GM18951 (cell line): ENCODE measurements at regions not wholly inside any gene's neighbourhood (a gene's known extent, or its start where the extent isn't known, plus 50 kb on each side); places are given as distances from the start of the nearest gene placed in this dataset.

ENCODE experiments used
- POLR2A ChIP-seq: IDR thresholded peaks from 4 replicates; pipeline ENCODE4 v1.6.1; 2011; ENCODE audit warnings: mild to moderate bottlenecking; ENCODE audit not compliant: insufficient read length, insufficient read depth; ENCODE audit errors: extremely low read depth
- in situ Hi-C: fragments of 300-500 bp; cut with MboI; formaldehyde crosslinking; loops from one replicate; pipeline ENCODE4 v1.12.0; 2022; ENCODE audit warnings: low sequenced_read_pairs, mixed read lengths, inconsistent platforms; ENCODE audit not compliant: unreplicated experiment

DNA sequence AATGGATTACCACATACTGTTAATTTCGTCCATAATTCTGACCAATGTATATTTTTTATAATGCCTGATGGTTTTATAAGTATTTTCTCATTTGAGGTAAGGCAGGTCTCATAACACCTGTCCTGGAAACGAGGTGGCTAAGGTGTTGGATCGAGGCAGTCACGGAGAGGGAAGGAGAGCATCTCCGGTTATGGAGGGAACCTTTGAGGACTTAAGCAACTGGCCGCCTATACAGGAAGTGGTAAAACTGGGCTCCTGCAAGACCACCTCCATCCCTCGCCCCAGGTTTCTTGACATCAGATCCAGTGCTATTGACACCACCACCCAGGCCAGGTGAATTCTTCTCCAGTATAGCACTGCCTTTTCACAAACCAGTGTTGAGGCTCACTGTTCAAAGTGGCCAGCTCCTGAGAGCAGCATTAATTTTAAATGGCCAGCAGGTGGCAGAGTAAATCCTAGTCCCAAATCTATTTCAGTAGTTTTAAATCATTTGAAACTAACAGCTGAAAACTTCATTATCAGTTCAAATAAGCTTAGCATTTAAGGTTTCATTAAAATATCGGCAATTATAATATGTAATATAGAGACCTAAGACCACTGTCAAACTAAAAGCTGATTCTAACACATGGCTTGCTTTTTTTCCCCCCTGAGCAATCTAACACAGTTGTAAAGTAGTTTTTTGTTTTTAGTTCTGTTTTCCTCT lies 100.8 kb downstream of the PPM1A start:
- TF ChIP-seq POLR2A, result no peak
- in situ Hi-C loops, result loop anchor here (10.0 kb wide), 1 partner anchor 205 kb away; no protein-coding TSS in a partner anchor

DNA sequence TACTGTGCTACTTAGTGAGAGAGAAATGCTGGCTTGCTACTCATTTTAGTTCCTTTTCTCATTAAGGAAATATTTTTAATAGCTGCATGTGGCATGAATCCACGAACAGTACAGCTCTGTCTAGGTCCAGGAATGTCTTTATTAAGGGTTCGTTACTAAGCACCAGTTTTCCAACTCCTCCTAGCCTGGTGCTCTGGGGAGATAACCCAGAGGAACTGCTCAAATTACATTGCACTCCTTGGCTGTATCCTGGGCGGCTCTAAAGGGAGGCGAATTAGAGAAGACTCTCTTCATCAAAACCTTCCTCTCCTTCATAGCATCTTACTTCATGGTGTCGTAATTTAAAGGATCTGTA lies 101.3 kb downstream of the PPM1A start:
- no peak for TF ChIP-seq POLR2A
- in situ Hi-C loops, result loop anchor here (10.0 kb wide), 1 partner anchor 204 kb away; no protein-coding TSS in a partner anchor

DNA sequence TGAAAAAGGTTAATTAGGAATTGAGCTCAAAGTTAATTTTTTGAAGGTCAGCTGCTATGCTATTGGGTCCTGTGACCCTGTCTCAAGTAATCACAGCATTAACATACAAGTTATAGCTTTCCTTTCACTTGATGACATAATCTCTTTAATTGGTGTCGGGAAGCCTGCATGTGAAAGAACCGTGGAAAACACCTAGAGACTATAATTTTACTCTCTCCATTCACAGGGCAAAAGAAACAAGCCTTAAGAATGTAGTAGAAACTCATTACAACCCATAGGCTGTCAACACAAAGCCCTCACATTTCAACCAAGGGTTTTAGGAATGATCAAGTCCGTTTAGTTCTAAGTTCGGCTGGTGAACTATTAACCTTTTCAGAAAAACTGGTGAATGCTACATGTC lies 104.4 kb downstream of the PPM1A start:
- in situ Hi-C loops, result loop anchor here (10.0 kb wide), 1 partner anchor 201 kb away; no protein-coding TSS in a partner anchor
- TF ChIP-seq POLR2A, result no peak

DNA sequence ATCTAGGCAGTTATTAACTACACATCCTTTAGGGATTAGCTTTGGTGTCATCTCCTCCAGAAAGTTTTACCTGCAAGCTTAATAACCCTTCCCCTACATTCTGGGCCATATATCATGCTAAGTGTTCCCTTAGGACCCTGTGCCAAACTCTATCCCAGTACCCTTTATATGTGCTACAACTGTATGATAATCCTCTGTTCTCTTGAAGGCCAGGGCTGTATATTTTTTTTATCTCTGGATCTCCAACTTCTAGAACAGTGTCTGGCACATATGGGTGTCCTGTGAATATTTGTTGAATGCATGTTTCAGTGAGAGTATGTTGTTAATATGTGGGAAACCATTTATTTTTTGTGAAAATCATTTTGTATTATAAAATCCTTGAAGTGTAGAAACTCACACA lies 106.7 kb downstream of the PPM1A start:
- in situ Hi-C loops, result loop anchor here (10.0 kb wide), 1 partner anchor 199 kb away; no protein-coding TSS in a partner anchor
- TF ChIP-seq POLR2A, result no peak

DNA sequence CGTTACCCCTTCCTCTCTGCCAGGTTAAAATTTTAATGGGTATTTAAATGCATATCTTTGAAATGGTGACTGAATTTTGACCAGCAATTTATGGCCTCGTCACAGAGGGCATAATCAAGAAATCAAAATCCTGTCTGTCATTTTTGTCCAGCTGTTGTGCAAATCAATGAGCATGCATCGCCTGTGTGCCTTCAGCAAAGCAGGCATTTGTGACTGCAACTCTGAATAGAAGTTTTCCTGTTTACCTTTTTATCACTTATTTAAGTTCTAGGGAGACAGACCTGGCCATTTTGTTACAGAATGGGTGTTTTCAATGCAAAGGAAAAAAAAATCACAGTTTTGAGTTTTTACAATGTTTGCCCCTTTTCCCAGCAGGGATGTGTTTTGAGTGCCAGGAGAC lies 107.4 kb downstream of the PPM1A start:
- TF ChIP-seq POLR2A, result no peak
- in situ Hi-C loops, result loop anchor here (10.0 kb wide), 1 partner anchor 198 kb away; no protein-coding TSS in a partner anchor

DNA sequence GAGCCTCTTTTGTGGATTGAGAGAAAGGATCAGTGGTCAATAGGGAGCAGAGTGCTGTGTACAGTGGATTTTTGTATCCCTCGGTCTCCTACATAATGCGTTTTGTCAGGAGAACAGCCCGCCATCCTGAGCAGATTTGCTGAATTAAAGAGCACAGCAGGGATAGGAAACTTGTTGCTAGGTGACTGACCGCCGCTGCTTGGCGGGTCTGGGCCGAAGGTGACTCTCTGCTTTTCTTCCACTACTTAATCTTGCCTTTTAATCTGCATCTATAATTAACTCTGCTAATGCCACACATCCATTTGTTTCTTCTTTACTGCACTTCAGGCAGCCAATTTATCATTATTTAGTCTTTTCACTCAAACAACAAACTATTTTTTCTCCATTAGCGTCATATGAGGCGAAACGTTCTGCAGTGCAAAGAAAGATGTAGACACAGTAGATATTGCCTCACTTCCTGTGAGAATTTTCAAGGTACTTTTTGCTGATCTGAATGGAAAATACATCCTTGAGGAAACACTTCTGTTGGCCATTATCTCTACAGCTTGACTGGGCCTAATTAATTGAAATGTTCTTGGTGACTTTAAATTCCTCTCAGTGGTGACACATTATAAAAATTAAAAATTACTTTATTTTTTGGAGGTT lies 108.0 kb downstream of the PPM1A start:
- in situ Hi-C loops, result loop anchor here (10.0 kb wide), 1 partner anchor 198 kb away; no protein-coding TSS in a partner anchor
- TF ChIP-seq POLR2A, result no peak

DNA sequence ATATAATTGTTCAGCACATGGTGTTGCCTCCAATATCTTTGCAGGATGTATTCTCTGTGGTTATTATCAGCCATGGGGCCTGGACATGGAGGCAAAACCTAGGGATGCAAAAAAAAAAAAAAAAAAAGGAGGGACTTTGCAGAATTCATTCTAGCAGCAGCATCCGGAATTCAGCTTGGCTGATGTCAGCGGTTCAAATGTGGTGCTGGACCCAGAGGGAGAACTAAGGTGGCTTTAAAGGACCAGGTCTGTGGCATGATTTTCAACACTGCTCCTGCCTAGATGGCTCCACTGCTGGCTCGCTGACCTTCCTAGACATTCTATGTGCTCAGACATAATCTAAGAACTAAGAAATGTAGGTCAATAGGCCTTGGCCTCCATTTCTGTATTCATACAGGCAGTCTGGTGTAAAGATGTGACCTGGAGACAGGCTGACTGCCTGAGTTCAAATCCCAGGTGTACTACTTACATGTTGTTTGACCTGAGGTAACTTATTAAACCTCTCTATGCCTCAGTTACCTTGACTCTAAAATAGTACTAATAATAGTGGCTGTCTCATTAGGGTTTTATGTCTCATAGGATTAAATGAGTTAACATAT lies 108.6 kb downstream of the PPM1A start:
- in situ Hi-C loops, result loop anchor here (10.0 kb wide), 1 partner anchor 197 kb away; no protein-coding TSS in a partner anchor

DNA sequence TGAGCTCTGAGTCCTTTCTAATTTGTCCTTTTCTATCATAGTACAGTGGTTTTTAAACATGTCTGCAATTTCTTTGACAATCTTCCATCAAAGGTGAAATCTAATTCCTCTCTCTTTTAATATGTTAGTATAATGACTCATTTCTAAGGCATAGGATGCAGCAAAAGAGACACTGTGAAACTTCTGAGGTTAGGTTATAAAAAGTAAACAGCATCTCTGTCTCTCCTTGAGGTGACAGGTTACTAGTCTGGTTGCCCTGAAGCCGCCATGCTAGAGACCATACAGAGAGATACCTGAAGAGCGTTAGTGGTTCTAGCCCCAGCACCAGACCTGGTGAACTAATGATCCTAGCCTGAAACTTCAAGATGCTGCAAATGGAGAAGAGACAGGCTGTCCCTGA lies 114.3 kb downstream of the PPM1A start:
- in situ Hi-C loops, result no loop called here
- no peak for TF ChIP-seq POLR2A

More for the DNA sequence above, 108.6 kb downstream of the PPM1A start:
- TF ChIP-seq POLR2A, result no peak

DNA sequence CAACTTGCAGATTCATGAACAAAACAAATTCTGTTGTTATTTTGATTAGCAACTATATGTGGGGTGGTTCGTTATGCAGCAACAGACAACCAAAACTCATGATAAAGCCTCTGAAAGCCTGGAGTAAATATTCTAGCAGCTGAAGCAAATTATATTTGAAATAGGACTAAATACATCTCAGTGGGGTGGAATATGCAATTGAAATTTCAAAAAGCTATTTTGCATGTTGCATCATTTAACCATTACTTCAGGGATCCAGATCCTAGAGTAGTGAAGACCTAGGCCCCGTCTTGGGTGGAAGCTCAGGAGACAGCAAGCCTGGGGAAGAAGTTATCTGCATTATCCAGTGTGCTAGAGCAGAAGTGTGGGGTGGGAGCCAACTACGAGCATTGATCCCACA lies 114.7 kb downstream of the PPM1A start:
- in situ Hi-C loops, result no loop called here
- no peak for TF ChIP-seq POLR2A

DNA sequence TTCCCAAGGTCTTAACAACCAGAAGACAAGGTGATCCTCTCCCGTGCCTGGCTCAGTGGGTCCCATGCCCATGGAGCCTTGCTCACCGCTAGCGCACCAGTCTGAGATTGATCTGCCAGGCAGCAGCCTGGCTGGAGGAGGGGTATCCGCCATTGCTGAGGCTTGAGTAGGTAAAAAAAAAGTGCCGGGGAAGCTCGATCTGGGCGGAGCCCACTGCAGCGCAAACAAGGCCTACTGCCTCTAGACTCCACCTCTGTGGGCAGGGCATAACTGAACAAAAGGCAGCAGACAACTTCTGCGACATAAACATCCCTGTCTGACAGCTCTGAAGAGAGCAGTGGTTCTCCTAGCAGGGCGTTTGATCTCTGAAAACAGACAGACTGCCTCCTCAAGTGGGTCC lies 104.0 kb downstream of the C14orf39 start:
- in situ Hi-C loops, result no loop called here
- TF ChIP-seq POLR2A, result no peak
